ENCODE measurements at regions not wholly inside any gene's neighbourhood (a gene's known extent, or its start where the extent isn't known, plus 50 kb on each side); places are given as distances from the start of the nearest gene placed in this dataset.
"Not testable (repeated sequence)": the region's sequence is repeated elsewhere in the genome, so short reads cannot be mapped to it uniquely, and the experiment has no call there.

- DNase-seq, result no peak
Measured at GRCh38 chr4:12005471-12005870, 576.8 kb upstream of the HS3ST1 start.

- DNase-seq, result not testable (repeated sequence)
Measured at GRCh38 chr4:11996581-11996980, 567.9 kb upstream of the HS3ST1 start.

GRCh38 chr4:11976726-11977263, 548.1 kb upstream of the HS3ST1 start:
- no peak for DNase-seq

GRCh38 chr4:11973270-11973669, 544.6 kb upstream of the HS3ST1 start:
- no peak for DNase-seq

- DNase-seq, result no peak
Measured at GRCh38 chr4:11970754-11971153, 542.1 kb upstream of the HS3ST1 start.

- DNase-seq, result no peak
Measured at GRCh38 chr4:11966782-11967181, 538.1 kb upstream of the HS3ST1 start.

- no peak for DNase-seq
Measured at GRCh38 chr4:11954093-11954492, 525.4 kb upstream of the HS3ST1 start.

- DNase-seq, result no peak
Measured at GRCh38 chr4:11949355-11949754, 520.7 kb upstream of the HS3ST1 start.

- DNase-seq, result not testable (repeated sequence)
Measured at GRCh38 chr4:11947629-11948028, 518.9 kb upstream of the HS3ST1 start.

GRCh38 chr4:11937941-11938340, 509.2 kb upstream of the HS3ST1 start:
- DNase-seq, result no peak

GRCh38 chr4:11931266-11931820, 502.6 kb upstream of the HS3ST1 start:
- DNase-seq, result no peak

- DNase-seq, result no peak
Measured at GRCh38 chr4:11929080-11929479, 500.4 kb upstream of the HS3ST1 start.

- no peak for DNase-seq
Measured at GRCh38 chr4:11919316-11919715, 490.6 kb upstream of the HS3ST1 start.

- DNase-seq, result no peak
Measured at GRCh38 chr4:11914406-11914805, 485.7 kb upstream of the HS3ST1 start.

- no peak for DNase-seq
Measured at GRCh38 chr4:11912886-11913285, 484.2 kb upstream of the HS3ST1 start.

- no peak for DNase-seq
Measured at GRCh38 chr4:11910812-11911211, 482.1 kb upstream of the HS3ST1 start.

GRCh38 chr4:11908712-11909111, 480.0 kb upstream of the HS3ST1 start:
- no peak for DNase-seq

- no peak for DNase-seq
Measured at GRCh38 chr4:11908205-11908604, 479.5 kb upstream of the HS3ST1 start.

- no peak for DNase-seq
Measured at GRCh38 chr4:11904846-11905739, 476.4 kb upstream of the HS3ST1 start.

- DNase-seq, result no peak
Measured at GRCh38 chr4:11904117-11904535, 475.4 kb upstream of the HS3ST1 start.

GRCh38 chr4:11901089-11901488, 472.4 kb upstream of the HS3ST1 start:
- no peak for DNase-seq

- no peak for DNase-seq
Measured at GRCh38 chr4:11900359-11900758, 471.7 kb upstream of the HS3ST1 start.

GRCh38 chr4:11898796-11899195, 470.1 kb upstream of the HS3ST1 start:
- no peak for DNase-seq

- DNase-seq, result no peak
Measured at GRCh38 chr4:11895766-11896165, 467.1 kb upstream of the HS3ST1 start.

Measured in activated CD4-positive, alpha-beta T cell treated with anti-CD3 and anti-CD28 coated beads for 48 hours (primary cell).